ENCODE measurements at regions not wholly inside any gene's neighbourhood (a gene's known extent, or its start where the extent isn't known, plus 50 kb on each side); places are given as distances from the start of the nearest gene placed in this dataset.

DNA sequence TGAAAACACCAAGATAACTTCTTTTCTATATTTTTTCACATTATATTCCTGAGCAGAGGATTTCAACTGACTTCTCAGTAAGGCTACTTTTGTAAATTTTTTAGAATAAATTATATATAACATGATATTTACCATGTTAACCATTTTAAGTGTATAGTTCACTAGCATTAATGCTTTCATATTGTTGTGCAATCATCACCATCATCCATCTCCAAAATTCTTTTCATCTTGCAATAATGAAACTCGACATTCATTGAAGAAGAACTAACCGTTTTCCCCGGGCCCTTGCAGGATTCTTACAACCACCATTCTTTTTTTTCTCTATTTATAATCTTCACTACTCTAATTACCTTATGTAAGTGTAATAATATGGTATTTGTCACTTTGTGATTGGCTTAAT, 1036.1 kb downstream of the LRFN5 start:
- DNase-seq, result no peak

DNA sequence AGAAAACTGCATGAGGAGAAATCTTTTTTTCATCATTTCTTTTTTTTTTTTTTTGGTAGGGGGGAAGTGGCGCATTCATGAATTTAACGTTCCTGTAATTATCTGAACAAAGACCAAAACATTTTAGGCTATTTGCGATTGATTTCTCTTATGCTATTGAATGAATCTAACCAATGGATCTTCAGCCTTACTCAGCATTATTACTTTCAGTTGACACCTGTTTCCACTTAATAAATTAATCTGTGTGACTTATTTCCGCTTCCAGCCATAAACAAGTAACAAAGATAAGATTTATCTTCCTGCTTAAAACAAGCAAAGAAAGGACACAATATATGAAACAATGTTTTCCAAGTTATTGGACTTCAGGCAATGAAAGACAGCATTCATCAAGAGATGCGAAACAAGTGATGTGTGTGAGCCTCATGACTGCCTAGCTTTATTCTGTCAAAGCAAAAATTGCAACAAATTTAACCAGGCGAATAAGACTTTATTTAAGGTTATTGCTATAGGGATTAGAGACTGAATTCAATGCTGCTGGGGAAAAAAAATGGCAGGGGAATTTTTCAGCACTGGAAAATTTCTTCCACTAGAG, 1026.9 kb downstream of the LRFN5 start:
- DNase-seq, result no peak

DNA sequence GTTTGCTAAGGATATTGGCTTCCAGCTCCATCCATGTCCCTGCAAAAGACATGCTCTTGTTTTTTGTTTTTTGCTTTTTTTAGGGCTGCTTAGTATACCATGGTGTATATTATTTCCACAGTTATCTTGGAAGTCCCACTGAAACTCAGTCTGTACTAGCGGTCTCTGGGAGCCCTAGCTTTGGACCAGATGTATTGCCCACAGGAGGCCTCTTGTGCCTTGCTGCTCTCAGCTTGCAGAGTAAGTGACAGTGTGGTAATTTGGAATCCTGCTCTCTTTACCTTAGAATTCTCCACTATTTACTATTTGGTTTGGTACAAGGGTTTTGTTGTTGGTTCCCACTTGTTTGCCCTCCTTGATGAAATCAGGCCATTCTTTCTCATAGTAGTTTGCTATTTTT, 1022.9 kb downstream of the LRFN5 start:
- no peak for DNase-seq

GRCh38 chr14:42628602-42629001, 1021.9 kb downstream of the LRFN5 start:
- no peak for DNase-seq

GRCh38 chr14:42626986-42627385, 1020.3 kb downstream of the LRFN5 start:
- DNase-seq, result no peak

DNA sequence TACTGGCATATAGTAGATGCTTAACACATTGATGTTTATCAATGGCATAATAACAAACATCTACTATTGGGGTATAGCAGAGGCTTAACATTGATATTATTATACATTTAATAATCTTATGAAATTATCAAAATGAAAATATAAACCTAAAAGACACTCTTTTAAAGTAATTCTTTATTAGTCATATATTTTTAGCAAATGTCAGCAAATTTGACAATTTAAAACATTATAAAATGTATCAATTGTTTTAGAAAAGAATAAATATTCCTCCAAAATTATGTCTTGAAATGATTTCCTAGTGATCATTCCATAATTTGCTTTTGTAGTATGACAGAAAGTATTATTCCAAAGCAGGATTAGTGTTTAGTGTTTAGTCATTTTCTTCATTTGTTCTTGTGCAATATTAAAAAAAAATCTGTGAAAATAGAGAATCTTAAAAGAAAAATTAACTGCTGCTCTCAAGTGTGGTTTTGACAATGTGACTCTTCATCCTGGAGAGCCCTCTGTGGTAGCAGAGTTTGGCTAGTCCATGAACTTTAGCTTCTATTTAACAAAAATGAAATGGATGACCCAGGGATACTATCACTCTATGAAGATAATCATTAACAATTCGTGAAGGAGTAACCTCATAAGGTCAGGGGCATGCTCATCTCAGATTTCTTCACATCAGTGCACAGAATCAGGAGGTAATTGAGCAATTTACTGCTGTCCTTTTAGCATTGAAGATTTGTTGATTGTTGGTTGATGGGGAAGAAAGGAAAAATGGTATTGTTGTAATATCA, 1018.5 kb downstream of the LRFN5 start:
- no peak for DNase-seq

GRCh38 chr14:42617005-42617404, 1010.3 kb downstream of the LRFN5 start:
- DNase-seq, result no peak

DNA sequence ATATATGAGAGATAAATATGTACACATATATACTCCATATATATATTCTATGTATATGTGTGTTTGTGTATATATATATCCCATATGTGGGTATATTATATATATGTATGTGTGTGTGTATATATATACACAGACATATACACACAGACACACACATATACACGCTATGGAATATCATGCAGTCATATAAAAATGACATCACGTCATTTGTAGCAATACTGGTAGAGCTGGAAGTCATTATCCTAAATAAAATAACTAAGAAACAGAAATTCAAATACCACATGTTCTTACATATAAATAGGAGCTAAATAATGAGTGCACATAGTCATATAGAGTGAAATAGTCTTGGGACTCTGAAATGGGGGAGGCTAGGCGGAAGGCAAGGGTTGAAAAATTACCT, 1000.2 kb downstream of the LRFN5 start:
- no peak for DNase-seq

- DNase-seq, result no peak
Observed at GRCh38 chr14:42602336-42602845, 995.7 kb downstream of the LRFN5 start.

- DNase-seq, result no peak
Observed at GRCh38 chr14:42572032-42572431, 965.4 kb downstream of the LRFN5 start.

GRCh38 chr14:42569227-42569626, 962.6 kb downstream of the LRFN5 start:
- DNase-seq, result no peak

DNA sequence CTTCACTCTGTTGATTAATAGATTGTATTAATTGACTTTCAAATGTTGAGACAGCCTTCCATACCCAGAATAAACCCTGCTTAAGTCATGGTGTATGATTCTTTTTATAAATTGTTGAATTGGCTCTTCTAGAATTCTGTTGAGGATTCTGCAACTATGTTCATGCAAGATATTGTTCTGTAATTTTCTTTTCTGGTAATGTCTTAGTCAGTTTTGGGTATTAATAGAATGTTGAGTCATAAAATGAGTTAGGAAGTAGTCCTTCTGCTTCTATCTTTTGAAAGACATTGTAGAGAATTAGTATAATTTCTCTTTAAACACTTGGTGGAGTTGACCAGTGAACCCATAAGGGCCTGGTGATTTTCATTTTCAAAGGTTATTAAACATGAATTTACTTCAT, 958.9 kb downstream of the LRFN5 start:
- DNase-seq, result no peak

GRCh38 chr14:42563313-42563712, 956.6 kb downstream of the LRFN5 start:
- no peak for DNase-seq

- no peak for DNase-seq
Observed at GRCh38 chr14:42556551-42556950, 949.9 kb downstream of the LRFN5 start.

GRCh38 chr14:42555365-42555764, 948.7 kb downstream of the LRFN5 start:
- DNase-seq, result no peak

GRCh38 chr14:42554091-42554490, 947.4 kb downstream of the LRFN5 start:
- no peak for DNase-seq

DNA sequence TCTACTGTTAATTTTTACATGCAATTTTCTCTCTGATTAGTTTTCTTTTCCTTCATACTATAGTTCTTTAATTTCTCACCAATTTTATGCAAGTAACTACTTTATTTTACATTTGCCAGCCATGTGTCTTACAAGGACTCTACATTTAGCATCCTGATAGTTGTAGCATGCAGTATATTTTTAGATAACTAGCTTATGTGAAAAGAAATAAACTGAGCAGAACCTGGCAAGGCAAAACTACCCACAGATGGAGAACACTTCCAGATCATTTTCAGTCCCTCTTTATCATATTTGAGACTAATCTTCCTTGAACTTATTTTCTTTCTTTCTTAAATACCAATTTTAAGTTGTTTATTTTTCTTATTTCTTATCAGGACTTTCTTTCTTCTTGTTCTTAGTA, 943.6 kb downstream of the LRFN5 start:
- peak in 2 of 58 donors; percentile 5 to 8 for DNase-seq

- no peak for DNase-seq
Observed at GRCh38 chr14:42548349-42548748, 941.7 kb downstream of the LRFN5 start.

- no peak for DNase-seq
Observed at GRCh38 chr14:42545636-42546035, 939.0 kb downstream of the LRFN5 start.

DNA sequence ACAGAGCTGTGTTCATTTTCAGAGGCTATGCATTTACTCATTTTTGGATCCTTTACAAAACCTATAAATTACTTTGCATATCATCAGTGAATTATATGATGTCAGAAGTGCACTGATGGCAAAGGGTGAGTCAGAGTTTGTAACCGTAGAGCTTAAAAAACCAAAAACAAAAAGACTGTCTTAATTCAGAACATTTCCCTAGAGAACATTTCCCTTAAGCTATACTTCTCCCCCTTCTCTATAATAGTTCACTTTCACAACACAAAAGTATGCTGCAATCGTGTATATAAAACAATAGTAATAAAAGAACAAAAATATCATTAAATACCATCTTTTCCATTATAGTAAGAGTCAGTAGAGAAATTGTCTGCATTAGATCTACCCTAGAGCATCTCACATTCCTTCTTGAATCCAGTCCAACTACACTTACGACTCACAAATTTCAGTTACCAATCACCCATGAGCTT, 934.9 kb downstream of the LRFN5 start:
- DNase-seq, result no peak

- no peak for DNase-seq
Observed at GRCh38 chr14:42535397-42535796, 928.7 kb downstream of the LRFN5 start.

DNA sequence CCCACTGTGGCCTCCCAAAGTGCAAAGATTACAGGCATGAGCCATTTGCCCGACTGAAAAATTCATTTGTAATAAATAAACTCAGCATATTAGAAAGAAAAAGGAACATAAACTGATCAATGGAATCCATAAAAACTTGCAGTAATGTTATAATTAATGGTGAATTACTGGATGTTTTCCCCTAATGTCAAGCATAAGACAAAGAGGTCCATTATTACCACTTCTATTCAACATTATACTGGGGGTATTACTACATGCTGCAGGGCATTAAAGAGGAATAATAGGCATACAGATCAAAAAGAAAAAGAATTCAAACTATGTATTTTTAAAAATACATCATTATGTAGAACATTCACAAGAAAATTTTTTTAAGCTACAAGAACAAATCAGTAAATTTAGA, 926.8 kb downstream of the LRFN5 start:
- no peak for DNase-seq

GRCh38 chr14:42532194-42532593, 925.5 kb downstream of the LRFN5 start:
- DNase-seq, result no peak
